SK-N-SH treated with all-trans-retinoic acid at 6 μM for 48 hours (cell line): ENCODE measurements at regions not wholly inside any gene's neighbourhood (a gene's known extent, or its start where the extent isn't known, plus 50 kb on each side); places are given as distances from the start of the nearest gene placed in this dataset.

Source experiments
- ARNTL ChIP-seq: fragments of 450-650 bp; formaldehyde crosslinking; IDR thresholded peaks from 2 replicates; pipeline ENCODE4 v1.5.0; 2020; ENCODE audit warnings: low read depth, mild to moderate bottlenecking, moderate library complexity, borderline replicate concordance
- PPARA ChIP-seq: fragments of 250-450 bp; sonication (Bioruptor Pico); IDR thresholded peaks from 2 replicates; pipeline ENCODE4 v1.5.0; 2020; ENCODE audit warnings: mild to moderate bottlenecking, borderline replicate concordance
- TOX ChIP-seq: fragments of 250-450 bp; sonication (Bioruptor Pico); IDR thresholded peaks from 2 replicates; pipeline ENCODE4 v1.8.0; 2021; ENCODE audit warnings: mild to moderate bottlenecking, moderate library complexity, borderline replicate concordance
- TF ChIP-seq, protein P1 (sequence below): fragments of 250-450 bp; sonication (Bioruptor Pico); IDR thresholded peaks from 2 replicates; pipeline ENCODE4 v1.8.0; 2021; ENCODE audit warnings: low read depth, mild to moderate bottlenecking, moderate library complexity, borderline replicate concordance
- TF ChIP-seq, protein P2 (sequence below): fragments of 250-450 bp; sonication (Bioruptor Pico); IDR thresholded peaks from 2 replicates; pipeline ENCODE4 v1.8.0; 2020; ENCODE audit warnings: mild to moderate bottlenecking, moderate library complexity, borderline replicate concordance

DNA sequence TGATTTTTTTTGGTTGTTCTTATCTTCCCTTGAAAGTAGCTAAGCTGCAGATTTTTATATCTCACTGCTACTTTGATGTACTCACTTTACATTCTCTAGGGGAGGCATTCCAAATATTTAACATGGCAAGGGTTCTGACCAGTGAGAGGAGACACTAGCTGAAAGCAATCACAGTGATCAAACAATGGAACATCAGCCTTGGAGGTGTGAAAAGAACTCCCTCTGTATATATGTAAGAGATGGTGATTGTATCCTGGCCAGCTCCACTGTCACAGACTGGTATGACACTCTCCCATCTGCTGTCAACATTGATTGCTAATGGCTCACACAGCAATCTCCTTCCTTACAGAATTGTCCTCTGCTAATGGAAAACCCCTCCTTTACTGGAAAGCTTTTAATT is 291.7 kb upstream of the CDH19 start:
- TF ChIP-seq TOX (CRISPR knock-in tag) (no peak), ARNTL (CRISPR knock-in tag) (no peak), PPARA (CRISPR knock-in tag) (no peak)
- TF ChIP-seq, protein P1, sequence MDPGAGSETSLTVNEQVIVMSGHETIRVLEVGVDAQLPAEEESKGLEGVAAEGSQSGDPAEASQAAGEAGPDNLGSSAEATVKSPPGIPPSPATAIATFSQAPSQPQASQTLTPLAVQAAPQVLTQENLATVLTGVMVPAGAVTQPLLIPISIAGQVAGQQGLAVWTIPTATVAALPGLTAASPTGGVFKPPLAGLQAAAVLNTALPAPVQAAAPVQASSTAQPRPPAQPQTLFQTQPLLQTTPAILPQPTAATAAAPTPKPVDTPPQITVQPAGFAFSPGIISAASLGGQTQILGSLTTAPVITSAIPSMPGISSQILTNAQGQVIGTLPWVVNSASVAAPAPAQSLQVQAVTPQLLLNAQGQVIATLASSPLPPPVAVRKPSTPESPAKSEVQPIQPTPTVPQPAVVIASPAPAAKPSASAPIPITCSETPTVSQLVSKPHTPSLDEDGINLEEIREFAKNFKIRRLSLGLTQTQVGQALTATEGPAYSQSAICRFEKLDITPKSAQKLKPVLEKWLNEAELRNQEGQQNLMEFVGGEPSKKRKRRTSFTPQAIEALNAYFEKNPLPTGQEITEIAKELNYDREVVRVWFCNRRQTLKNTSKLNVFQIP (CRISPR knock-in tag) = no peak
- TF ChIP-seq, protein P2, sequence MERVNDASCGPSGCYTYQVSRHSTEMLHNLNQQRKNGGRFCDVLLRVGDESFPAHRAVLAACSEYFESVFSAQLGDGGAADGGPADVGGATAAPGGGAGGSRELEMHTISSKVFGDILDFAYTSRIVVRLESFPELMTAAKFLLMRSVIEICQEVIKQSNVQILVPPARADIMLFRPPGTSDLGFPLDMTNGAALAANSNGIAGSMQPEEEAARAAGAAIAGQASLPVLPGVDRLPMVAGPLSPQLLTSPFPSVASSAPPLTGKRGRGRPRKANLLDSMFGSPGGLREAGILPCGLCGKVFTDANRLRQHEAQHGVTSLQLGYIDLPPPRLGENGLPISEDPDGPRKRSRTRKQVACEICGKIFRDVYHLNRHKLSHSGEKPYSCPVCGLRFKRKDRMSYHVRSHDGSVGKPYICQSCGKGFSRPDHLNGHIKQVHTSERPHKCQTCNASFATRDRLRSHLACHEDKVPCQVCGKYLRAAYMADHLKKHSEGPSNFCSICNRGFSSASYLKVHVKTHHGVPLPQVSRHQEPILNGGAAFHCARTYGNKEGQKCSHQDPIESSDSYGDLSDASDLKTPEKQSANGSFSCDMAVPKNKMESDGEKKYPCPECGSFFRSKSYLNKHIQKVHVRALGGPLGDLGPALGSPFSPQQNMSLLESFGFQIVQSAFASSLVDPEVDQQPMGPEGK = no peak
